ENCODE measurements at regions not wholly inside any gene's neighbourhood (a gene's known extent, or its start where the extent isn't known, plus 50 kb on each side); places are given as distances from the start of the nearest gene placed in this dataset.

GRCh38 chr7:25369786-25370185 is 141.5 kb upstream of the NPVF start:
- H3K9me3 ChIP-seq, result no peaks in the 10 kb centered on the region
- intact Hi-C loops (cut with DNase I), result no loop called here
- H3K36me3 ChIP-seq, result no peaks in the 10 kb centered on the region
- no peak overlapping the region for H3K27ac ChIP-seq
- 53% methylated on average over 2 of the region's 4 CpGs for WGBS (ENCODE audit: insufficient coverage, low coverage, low lambda C conversion rate, missing lambda C conversion rate)
- no peak for ATAC-seq
- H3K27me3 ChIP-seq, result no peaks in the 10 kb centered on the region
- no peak for DNase-seq
- no peaks in the 10 kb centered on the region for H3K4me1 ChIP-seq
- TF ChIP-seq CTCF (IDR thresholded peaks at IDR 0.05) (no peak), POLR2A (IDR thresholded peaks at IDR 0.05) (no peak)
- no peak overlapping the region for H3K4me3 ChIP-seq

GRCh38 chr7:25371972-25372371 is 143.7 kb upstream of the NPVF start:
- Histone ChIP-seq H3K4me3 (no peak overlapping the region), H3K27me3 (no peaks in the 10 kb centered on the region), H3K9me3 (no peaks in the 10 kb centered on the region), H3K27ac (no peak overlapping the region), H3K36me3 (no peaks in the 10 kb centered on the region), H3K4me1 (no peaks in the 10 kb centered on the region)
- intact Hi-C loops (cut with DNase I), result no loop called here
- ATAC-seq (no peak), DNase-seq (no peak)
- TF ChIP-seq POLR2A (IDR thresholded peaks at IDR 0.05) (no peak), CTCF (IDR thresholded peaks at IDR 0.05) (no peak)
- WGBS (ENCODE audit: insufficient coverage, low coverage, low lambda C conversion rate, missing lambda C conversion rate), result 73% methylated on average over 2 of the region's 2 CpGs

- no peaks in the 10 kb centered on the region for H3K4me1 ChIP-seq
- 12% methylated on average over 3 of the region's 3 CpGs for WGBS (ENCODE audit: insufficient coverage, low coverage, low lambda C conversion rate, missing lambda C conversion rate)
- H3K4me3 ChIP-seq, result no peak overlapping the region
- DNase-seq (no peak), ATAC-seq (no peak)
- H3K27me3 ChIP-seq, result no peaks in the 10 kb centered on the region
- TF ChIP-seq POLR2A (IDR thresholded peaks at IDR 0.05), result no peak
- no peak for TF ChIP-seq CTCF (IDR thresholded peaks at IDR 0.05)
- no peak overlapping the region for H3K27ac ChIP-seq
- intact Hi-C loops (cut with DNase I), result no loop called here
- H3K9me3 ChIP-seq, result no peaks in the 10 kb centered on the region
- H3K36me3 ChIP-seq, result no peaks in the 10 kb centered on the region
These were observed 147.7 kb upstream of the NPVF start for GRCh38 chr7:25375805-25376600.

- 74% methylated on average over 5 of the region's 5 CpGs for WGBS (ENCODE audit: insufficient coverage, low coverage, low lambda C conversion rate, missing lambda C conversion rate)
- DNase-seq (no peak), ATAC-seq (no peak)
- no peak overlapping the region for H3K4me3 ChIP-seq
- H3K4me1 ChIP-seq, result no peaks in the 10 kb centered on the region
- H3K27ac ChIP-seq, result no peak overlapping the region
- H3K36me3 ChIP-seq, result no peaks in the 10 kb centered on the region
- no peak for TF ChIP-seq POLR2A (IDR thresholded peaks at IDR 0.05)
- TF ChIP-seq CTCF (IDR thresholded peaks at IDR 0.05), result no peak
- intact Hi-C loops (cut with DNase I), result no loop called here
- no peaks in the 10 kb centered on the region for H3K27me3 ChIP-seq
- H3K9me3 ChIP-seq, result no peaks in the 10 kb centered on the region
These were observed 151.3 kb upstream of the NPVF start for GRCh38 chr7:25379351-25380300.
